ENCODE measurements at regions not wholly inside any gene's neighbourhood (a gene's known extent, or its start where the extent isn't known, plus 50 kb on each side); places are given as distances from the start of the nearest gene placed in this dataset.

DNA sequence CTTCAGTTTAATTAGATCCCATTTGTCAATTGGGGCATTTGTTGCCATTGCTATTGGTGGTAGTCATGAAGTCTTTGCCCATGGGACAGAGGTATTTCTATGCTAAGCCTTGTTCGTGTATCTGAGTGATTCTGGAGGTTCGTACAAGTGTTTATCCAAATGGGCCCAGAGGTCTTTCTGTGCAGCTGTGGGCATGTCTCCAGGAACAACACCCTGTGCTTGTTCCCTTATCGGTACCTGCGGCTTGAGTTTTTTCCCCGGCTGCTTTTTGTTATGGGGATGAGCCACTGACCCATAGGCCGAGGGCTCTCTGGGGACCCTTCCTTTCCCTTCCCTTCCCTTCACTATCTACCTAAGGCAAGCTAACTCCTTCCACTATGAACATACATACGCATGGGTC lies 81.4 kb upstream of the WDR1 start:
- no peak for DNase-seq (ENCODE audit: low read depth)
- no peak for TF ChIP-seq CTCF (IDR thresholded peaks at IDR 0.05; ENCODE audit: insufficient read depth, low read depth, low read length, missing control alignments)
- no peak overlapping the region for H3K4me3 ChIP-seq (ENCODE audit: low read length)

- no peak for TF ChIP-seq CTCF (IDR thresholded peaks at IDR 0.05; ENCODE audit: insufficient read depth, low read depth, low read length, missing control alignments)
- no peak for DNase-seq (ENCODE audit: low read depth)
These were observed 79.6 kb upstream of the WDR1 start for GRCh38 chr4:10196191-10196590.

DNA sequence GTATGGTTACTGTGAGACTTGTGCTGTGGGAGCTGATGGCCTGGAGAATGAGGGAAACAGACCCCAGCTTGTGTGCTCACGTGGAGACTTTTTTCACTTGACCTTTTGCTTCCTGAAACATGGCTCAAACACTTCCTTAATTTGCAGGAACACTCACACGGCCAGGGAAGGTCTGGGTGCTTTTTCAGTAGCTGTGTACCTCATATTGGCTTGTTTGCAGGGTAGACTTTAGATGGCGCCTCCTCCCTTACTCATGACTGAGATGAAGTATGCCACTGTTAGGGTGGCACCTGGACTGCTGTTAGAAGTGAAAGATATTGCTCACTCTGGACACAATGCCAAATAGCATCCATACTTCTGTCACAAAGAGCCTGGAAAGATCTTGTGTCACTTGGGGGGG lies 75.7 kb upstream of the WDR1 start:
- peak; percentile 67 for DNase-seq (ENCODE audit: low read depth)
- no peak overlapping the region for H3K4me3 ChIP-seq (ENCODE audit: low read length)
- TF ChIP-seq CTCF (IDR thresholded peaks at IDR 0.05; ENCODE audit: insufficient read depth, low read depth, low read length, missing control alignments) = peak; percentile 58

More at GRCh38 chr4:10196191-10196590, 79.6 kb upstream of the WDR1 start:
- H3K4me3 ChIP-seq (ENCODE audit: low read length) = no peak overlapping the region

DNA sequence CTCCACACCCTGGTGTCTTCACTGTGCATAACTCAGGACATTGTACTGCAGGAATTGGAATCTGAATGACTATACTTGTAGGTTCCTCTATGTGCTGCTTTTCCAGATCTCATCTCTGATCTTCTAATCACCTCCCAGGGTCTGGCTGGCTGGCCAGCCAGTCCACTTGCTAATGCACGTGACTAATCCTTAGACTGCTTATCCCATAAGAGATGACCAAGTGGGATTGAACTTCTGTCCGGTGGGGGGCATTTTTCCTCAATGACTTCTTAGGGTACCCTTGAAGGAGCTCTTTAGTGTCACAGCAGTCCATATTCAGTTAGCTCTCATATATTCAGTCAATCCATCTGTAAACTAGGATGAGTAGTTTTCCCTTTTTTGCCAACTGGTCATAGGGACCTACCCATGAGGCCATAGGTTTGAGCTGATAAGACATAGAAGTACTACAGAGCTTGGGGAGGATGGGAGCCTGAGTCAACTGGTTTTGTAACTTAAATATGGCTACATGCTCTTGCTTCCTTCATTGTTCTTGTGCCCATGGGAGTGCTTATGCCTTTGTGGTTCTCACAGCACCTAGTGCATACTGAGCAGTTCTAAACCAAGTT lies 71.9 kb upstream of the WDR1 start:
- DNase-seq (ENCODE audit: low read depth) = no peak
- no peak for TF ChIP-seq CTCF (IDR thresholded peaks at IDR 0.05; ENCODE audit: insufficient read depth, low read depth, low read length, missing control alignments)
- no peak overlapping the region for H3K4me3 ChIP-seq (ENCODE audit: low read length)

DNA sequence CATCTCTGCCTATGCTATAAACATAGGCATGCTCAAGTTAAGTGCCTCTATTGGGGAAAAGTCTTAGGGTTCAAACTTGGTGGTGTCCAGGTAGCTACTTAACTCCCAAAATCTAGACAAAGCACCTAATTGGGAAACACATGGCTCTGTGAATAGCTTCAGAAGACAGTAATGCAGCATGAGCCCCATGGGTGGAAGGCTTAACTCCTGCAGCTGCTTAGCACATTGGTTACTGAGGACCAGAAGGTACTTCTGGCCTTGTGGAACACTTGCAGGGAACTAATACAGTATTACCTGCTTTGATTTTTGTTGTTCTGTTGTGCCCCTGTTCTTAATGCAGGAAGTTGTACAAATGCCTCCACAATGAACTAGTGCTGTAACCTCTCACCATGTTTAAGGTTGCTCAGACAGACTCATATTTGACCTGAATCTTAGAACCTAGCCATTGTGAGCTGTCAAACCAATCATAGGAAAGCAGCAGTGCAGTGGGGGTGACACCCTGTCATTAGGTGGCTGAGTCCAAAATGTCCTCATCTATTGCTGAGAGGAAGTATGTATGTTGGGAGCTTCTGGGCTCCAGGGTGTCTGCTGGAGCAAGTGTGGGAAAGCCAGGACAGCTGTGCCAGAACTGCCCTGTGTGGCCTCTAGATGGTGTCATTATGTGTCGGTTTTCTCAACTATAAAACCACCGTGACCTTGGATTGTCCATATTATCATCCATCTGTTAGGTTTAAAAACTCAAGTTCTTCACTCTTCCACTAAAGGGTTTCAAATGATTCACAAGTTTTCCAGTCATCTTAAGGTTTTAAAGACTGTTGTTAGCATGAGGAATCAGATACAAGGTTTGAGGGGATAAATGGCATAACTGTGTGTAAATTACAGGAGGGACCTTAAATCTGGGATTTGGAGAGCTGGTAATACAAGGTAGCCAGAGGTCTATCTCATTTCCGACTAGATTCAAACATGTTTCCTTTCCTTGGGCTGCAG lies 69.9 kb upstream of the WDR1 start:
- H3K4me3 ChIP-seq (ENCODE audit: low read length) = no peak overlapping the region
- no peak for DNase-seq (ENCODE audit: low read depth)
- TF ChIP-seq CTCF (IDR thresholded peaks at IDR 0.05; ENCODE audit: insufficient read depth, low read depth, low read length, missing control alignments) = peak; percentile 24

DNA sequence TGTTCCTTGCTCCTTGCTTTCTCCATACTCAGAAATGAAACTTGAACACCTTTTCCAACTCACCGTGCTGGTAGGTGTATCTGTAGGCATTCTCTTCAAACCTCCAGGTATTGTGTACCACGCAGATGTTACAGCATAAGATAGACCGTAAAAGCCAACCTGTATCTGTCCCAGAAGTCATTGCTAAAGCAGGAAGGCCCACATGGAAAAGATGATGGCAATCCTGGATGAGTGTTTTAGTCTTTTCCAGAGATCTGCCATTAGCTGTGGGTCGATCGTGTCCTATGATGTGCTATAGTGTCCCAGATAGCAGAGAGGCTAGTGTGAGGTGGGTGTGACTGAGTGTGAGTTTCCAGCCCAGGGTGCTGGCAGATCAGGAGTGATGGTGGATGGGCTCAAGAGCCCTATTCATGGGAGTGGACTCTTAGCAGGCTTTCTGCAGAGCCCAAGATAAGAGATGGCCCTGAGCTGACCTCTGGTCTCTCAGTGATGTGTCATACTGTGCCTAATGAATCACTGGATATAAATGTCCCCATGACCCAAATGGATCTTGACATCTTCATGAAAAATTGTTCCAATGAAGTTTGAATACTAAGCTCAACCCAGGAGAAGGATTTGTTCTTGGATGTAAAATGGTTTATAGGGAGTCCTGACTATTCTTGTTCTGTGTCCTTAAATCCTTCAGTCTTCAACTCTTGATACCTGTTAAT lies 69.1 kb upstream of the WDR1 start:
- no peak for TF ChIP-seq CTCF (IDR thresholded peaks at IDR 0.05; ENCODE audit: insufficient read depth, low read depth, low read length, missing control alignments)
- no peak for DNase-seq (ENCODE audit: low read depth)
- H3K4me3 ChIP-seq (ENCODE audit: low read length) = no peak overlapping the region
